ENCODE measurements at regions not wholly inside any gene's neighbourhood (a gene's known extent, or its start where the extent isn't known, plus 50 kb on each side); places are given as distances from the start of the nearest gene placed in this dataset.
"Not testable (repeated sequence)": the region's sequence is repeated elsewhere in the genome, so short reads cannot be mapped to it uniquely, and the experiment has no call there.

GRCh38 chrX:115388879-115389278 is 99.4 kb downstream of the LUZP4 start:
- Mint-ChIP-seq H3K4me1 (ENCODE audit: low read depth) (no peaks in the 10 kb centered on the region), H3K27ac (no peak overlapping the region), H3K36me3 (ENCODE audit: low read depth) (no peaks in the 10 kb centered on the region), H3K27me3 (peaks cover 36% of the 10 kb centered on the region), H3K4me3 (no peak overlapping the region), H3K9me3 (no peaks in the 10 kb centered on the region)
- no peak for DNase-seq

- H3K4me1 Mint-ChIP-seq (ENCODE audit: low read depth) = no peaks in the 10 kb centered on the region
- no peaks in the 10 kb centered on the region for H3K9me3 Mint-ChIP-seq
- H3K4me3 Mint-ChIP-seq = no peak overlapping the region
- no peaks in the 10 kb centered on the region for H3K36me3 Mint-ChIP-seq (ENCODE audit: low read depth)
- no peak for DNase-seq
- peaks cover 32% of the 10 kb centered on the region for H3K27me3 Mint-ChIP-seq
- no peak overlapping the region for H3K27ac Mint-ChIP-seq
Measured at GRCh38 chrX:115390078-115390477, 100.6 kb downstream of the LUZP4 start.

GRCh38 chrX:115392031-115392430 is 102.5 kb downstream of the LUZP4 start:
- H3K4me3 Mint-ChIP-seq = no peak overlapping the region
- H3K36me3 Mint-ChIP-seq (ENCODE audit: low read depth) = no peaks in the 10 kb centered on the region
- peaks cover 39% of the 10 kb centered on the region for H3K27me3 Mint-ChIP-seq
- no peaks in the 10 kb centered on the region for H3K9me3 Mint-ChIP-seq
- no peak overlapping the region for H3K27ac Mint-ChIP-seq
- no peak for DNase-seq
- H3K4me1 Mint-ChIP-seq (ENCODE audit: low read depth) = no peaks in the 10 kb centered on the region

GRCh38 chrX:115392871-115393270 is 103.4 kb downstream of the LUZP4 start:
- no peaks in the 10 kb centered on the region for H3K4me1 Mint-ChIP-seq (ENCODE audit: low read depth)
- no peak overlapping the region for H3K27ac Mint-ChIP-seq
- H3K9me3 Mint-ChIP-seq = no peaks in the 10 kb centered on the region
- H3K27me3 Mint-ChIP-seq = peaks cover 43% of the 10 kb centered on the region
- DNase-seq = no peak
- H3K36me3 Mint-ChIP-seq (ENCODE audit: low read depth) = no peaks in the 10 kb centered on the region
- no peak overlapping the region for H3K4me3 Mint-ChIP-seq

GRCh38 chrX:115393271-115393670 is 103.8 kb downstream of the LUZP4 start:
- Mint-ChIP-seq H3K27ac (no peak overlapping the region), H3K4me1 (ENCODE audit: low read depth) (no peaks in the 10 kb centered on the region), H3K9me3 (no peaks in the 10 kb centered on the region), H3K4me3 (no peak overlapping the region), H3K36me3 (ENCODE audit: low read depth) (no peaks in the 10 kb centered on the region), H3K27me3 (peaks cover 43% of the 10 kb centered on the region)
- DNase-seq = no peak

DNA sequence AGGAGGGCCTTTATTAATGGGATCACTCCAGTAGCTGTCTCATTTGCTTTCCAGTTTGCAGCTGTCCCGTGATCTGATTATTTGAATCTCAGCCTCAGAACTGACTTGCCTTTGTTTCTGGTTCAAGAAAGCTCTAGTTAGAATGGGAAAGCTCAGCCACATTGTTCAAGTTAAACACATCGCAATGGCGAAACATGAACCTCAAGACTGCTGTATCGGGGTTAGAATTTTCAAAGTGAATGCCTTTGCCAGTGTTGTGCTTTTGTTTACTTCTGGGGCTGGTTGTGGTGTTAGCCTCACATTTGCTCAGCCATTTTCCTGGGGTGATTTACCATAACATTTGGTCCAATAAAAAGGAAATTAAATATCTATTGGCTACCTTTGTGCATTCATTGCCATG is 105.3 kb downstream of the LUZP4 start:
- H3K4me3 Mint-ChIP-seq = not testable (repeated sequence)

DNA sequence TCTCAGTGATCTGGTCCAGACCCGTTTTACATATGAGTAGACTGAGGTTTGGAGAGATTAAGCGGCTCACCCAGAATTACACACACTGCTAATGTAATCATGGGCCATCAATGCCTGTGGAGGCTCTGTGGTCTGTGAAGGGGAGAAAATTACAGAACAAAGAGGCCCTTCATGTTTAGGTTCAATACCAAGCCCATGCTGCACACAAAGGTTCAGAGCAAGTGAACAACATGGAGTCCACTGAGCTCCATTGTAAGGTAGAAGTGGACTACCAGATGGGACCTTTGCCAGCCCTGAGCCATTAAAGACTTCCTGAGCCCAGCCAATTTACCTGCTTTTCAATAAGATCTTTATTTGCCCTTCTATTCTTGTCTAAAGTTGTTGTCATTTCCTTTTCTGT is 109.8 kb downstream of the LUZP4 start:
- Mint-ChIP-seq H3K27me3 (peaks cover 38% of the 10 kb centered on the region), H3K36me3 (ENCODE audit: low read depth) (no peaks in the 10 kb centered on the region), H3K4me3 (no peak overlapping the region), H3K9me3 (no peaks in the 10 kb centered on the region), H3K27ac (no peak overlapping the region), H3K4me1 (ENCODE audit: low read depth) (no peaks in the 10 kb centered on the region)
- DNase-seq = no peak

More for the DNA sequence above, 105.3 kb downstream of the LUZP4 start:
- not testable (repeated sequence) for H3K9me3 Mint-ChIP-seq; H3K4me1 Mint-ChIP-seq (ENCODE audit: low read depth); H3K36me3 Mint-ChIP-seq (ENCODE audit: low read depth); H3K27ac Mint-ChIP-seq; DNase-seq
- H3K27me3 Mint-ChIP-seq = peaks cover 50% of the 10 kb centered on the region

DNA sequence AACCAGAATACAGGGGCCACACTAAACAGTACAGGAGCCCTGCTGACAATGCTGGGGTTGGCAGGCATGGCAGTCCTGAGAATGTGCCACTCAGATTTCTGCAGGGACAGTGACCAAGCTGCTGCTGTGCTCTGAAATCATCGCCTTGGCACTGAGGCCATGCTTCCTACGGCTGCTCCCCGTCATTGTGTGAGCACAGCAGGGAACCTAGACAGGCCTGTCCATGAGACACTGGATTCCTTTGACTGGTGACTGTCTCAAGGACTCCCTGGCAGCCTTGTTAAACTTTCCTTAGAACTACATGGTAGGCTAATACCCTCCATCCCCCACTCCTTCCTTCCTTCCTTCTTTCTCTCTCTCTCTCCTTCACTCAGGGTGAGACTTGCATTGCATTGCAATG is 111.4 kb downstream of the LUZP4 start:
- Mint-ChIP-seq H3K4me3 (no peak overlapping the region), H3K9me3 (no peaks in the 10 kb centered on the region), H3K36me3 (ENCODE audit: low read depth) (no peaks in the 10 kb centered on the region), H3K4me1 (ENCODE audit: low read depth) (no peaks in the 10 kb centered on the region), H3K27me3 (peaks cover 32% of the 10 kb centered on the region), H3K27ac (no peak overlapping the region)
- DNase-seq = no peak

DNA sequence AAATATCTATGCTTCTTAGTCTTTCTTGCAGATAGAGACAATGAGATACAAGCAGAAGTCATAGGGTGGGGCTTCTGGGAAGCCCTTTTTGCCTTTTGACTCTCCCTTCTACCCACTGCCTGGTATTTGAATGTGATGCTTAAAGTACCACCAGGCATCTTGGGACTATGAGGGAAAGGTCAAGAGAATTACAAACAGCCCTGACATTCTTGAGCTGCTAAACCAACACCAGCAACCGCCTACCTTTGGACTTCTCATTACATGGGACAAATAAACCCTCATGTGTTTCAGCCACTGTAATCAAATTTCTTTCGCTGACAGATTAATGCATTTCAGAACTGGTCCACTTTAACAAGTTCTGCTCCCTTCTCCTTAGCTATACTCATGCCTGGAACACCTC is 112.8 kb downstream of the LUZP4 start:
- Mint-ChIP-seq H3K27ac (no peak overlapping the region), H3K27me3 (peaks cover 24% of the 10 kb centered on the region), H3K4me3 (no peak overlapping the region), H3K9me3 (no peaks in the 10 kb centered on the region), H3K36me3 (ENCODE audit: low read depth) (no peaks in the 10 kb centered on the region), H3K4me1 (ENCODE audit: low read depth) (no peaks in the 10 kb centered on the region)
- no peak for DNase-seq

DNA sequence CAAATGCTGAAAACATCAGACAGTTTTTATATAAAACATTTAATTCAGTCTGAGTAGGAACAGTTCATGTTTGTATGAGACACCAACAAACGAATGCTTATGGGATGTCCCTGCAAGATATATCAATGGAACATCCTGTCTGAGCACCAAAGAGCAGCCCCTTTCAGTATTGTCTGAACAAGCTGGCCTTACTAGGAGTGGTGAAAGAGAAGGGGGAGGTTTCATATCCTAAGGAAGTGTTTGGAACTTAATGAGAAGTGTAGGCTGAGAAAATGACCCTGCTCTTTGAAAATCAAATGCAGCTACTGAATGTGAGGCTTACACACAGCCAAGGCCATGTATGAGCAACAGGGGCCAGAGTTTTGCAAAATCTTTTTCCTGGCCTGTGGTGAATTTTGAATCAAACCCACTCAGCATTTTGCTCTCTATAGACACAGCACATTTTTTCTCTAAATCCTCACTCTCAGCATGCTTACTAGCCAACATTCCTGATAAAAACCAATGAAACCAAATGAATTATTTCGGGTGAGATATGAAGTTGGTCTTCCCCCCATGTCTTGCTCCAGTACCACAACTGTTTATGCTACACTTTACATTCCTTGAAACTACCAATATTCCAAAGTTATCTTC is 119.4 kb downstream of the LUZP4 start:
- DNase-seq = no peak
- H3K4me1 Mint-ChIP-seq (ENCODE audit: low read depth) = no peaks in the 10 kb centered on the region
- no peaks in the 10 kb centered on the region for H3K9me3 Mint-ChIP-seq
- H3K27me3 Mint-ChIP-seq = peaks cover 13% of the 10 kb centered on the region
- no peak overlapping the region for H3K27ac Mint-ChIP-seq
- H3K4me3 Mint-ChIP-seq = no peak overlapping the region
- no peaks in the 10 kb centered on the region for H3K36me3 Mint-ChIP-seq (ENCODE audit: low read depth)

DNA sequence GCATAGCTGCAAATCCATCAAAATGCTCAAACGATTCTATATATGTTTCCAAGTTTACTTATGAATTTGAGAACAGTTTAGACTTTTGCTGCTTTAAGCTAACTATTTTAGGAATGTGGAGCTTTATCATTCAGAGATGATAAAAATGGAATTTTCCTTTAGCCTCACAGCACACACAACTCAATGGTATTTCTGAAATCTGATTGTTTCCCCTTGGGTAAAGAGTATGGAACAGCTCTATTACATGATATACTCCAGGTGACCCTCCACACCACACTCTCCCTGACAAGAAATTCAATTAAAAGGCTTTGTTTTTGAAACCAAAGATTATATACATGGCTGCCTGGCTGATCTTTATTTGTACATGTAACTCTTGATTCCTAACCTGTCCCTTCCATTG is 120.0 kb downstream of the LUZP4 start:
- peaks cover 13% of the 10 kb centered on the region for H3K27me3 Mint-ChIP-seq
- no peak overlapping the region for H3K27ac Mint-ChIP-seq
- H3K9me3 Mint-ChIP-seq = no peaks in the 10 kb centered on the region

GRCh38 chrX:115410731-115411428 is 121.4 kb downstream of the LUZP4 start:
- no peaks in the 10 kb centered on the region for H3K4me1 Mint-ChIP-seq (ENCODE audit: low read depth)

More for the DNA sequence above, 120.0 kb downstream of the LUZP4 start:
- DNase-seq = no peak
- no peak overlapping the region for H3K4me3 Mint-ChIP-seq
- no peaks in the 10 kb centered on the region for H3K4me1 Mint-ChIP-seq (ENCODE audit: low read depth)
- no peaks in the 10 kb centered on the region for H3K36me3 Mint-ChIP-seq (ENCODE audit: low read depth)

GRCh38 chrX:115413246-115413878 is 123.8 kb downstream of the LUZP4 start:
- Mint-ChIP-seq H3K27ac (no peak overlapping the region), H3K27me3 (peaks cover 31% of the 10 kb centered on the region), H3K4me3 (no peak overlapping the region), H3K4me1 (ENCODE audit: low read depth) (no peaks in the 10 kb centered on the region), H3K36me3 (ENCODE audit: low read depth) (no peaks in the 10 kb centered on the region), H3K9me3 (no peaks in the 10 kb centered on the region)
- no peak for DNase-seq

More at GRCh38 chrX:115410731-115411428, 121.4 kb downstream of the LUZP4 start:
- Mint-ChIP-seq H3K4me3 (no peak overlapping the region), H3K9me3 (no peaks in the 10 kb centered on the region), H3K36me3 (ENCODE audit: low read depth) (no peaks in the 10 kb centered on the region), H3K27me3 (peaks cover 17% of the 10 kb centered on the region), H3K27ac (no peak overlapping the region)
- no peak for DNase-seq

DNA sequence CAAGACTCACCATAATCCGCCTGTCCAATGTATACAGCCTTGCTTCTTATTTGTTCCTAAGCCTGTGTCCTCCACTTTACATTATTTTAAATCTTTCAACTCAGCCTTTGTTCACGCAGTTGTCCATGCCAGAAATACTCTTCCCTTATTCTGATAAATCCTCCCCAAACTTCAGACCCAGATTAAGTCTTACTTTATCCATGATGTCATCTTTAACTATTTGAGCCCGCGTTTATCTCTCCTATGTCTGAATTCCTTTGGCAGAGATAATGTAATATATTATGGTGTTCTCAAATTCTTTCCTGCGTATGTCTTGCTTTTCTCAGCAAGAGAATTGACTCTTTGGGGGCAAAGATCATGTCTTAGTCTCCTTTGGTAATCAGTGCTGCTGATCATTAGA is 129.6 kb downstream of the LUZP4 start:
- H3K4me1 Mint-ChIP-seq (ENCODE audit: low read depth) = no peaks in the 10 kb centered on the region
- H3K4me3 Mint-ChIP-seq = no peak overlapping the region
- H3K9me3 Mint-ChIP-seq = no peaks in the 10 kb centered on the region
- H3K36me3 Mint-ChIP-seq (ENCODE audit: low read depth) = no peaks in the 10 kb centered on the region
- peaks cover 45% of the 10 kb centered on the region for H3K27me3 Mint-ChIP-seq
- DNase-seq = no peak
- H3K27ac Mint-ChIP-seq = no peak overlapping the region

GRCh38 chrX:115423086-115423485 is 133.6 kb downstream of the LUZP4 start:
- H3K27me3 Mint-ChIP-seq = peaks cover 45% of the 10 kb centered on the region
- no peak overlapping the region for H3K4me3 Mint-ChIP-seq
- H3K4me1 Mint-ChIP-seq (ENCODE audit: low read depth) = no peaks in the 10 kb centered on the region
- no peaks in the 10 kb centered on the region for H3K9me3 Mint-ChIP-seq
- no peaks in the 10 kb centered on the region for H3K36me3 Mint-ChIP-seq (ENCODE audit: low read depth)
- H3K27ac Mint-ChIP-seq = no peak overlapping the region
- DNase-seq = no peak
